Transverse colon (tissue), 4 donors: ENCODE measurements at regions not wholly inside any gene's neighbourhood (a gene's known extent, or its start where the extent isn't known, plus 50 kb on each side); places are given as distances from the start of the nearest gene placed in this dataset.

Source experiments
- DNase-seq: peaks from one replicate; pipeline ENCODE4 v3.0.0-alpha.2; 2019
- H3K27ac ChIP-seq, 4 donors: fragments of 200-600 bp; sonication (generic); 2 replicates each; pipeline ENCODE4 v1.5.1; 2016 to 2018; ENCODE audit warnings: inconsistent platforms in 4 of 4
- H3K27me3 ChIP-seq: fragments of 200-600 bp; sonication (generic); 2 replicates; pipeline ENCODE4 v1.5.1; 2017; ENCODE audit warnings: inconsistent platforms
- H3K36me3 ChIP-seq, 4 donors: fragments of 200-600 bp; sonication (generic); 2 replicates each; pipeline ENCODE4 v1.5.1; 2017 to 2019; ENCODE audit warnings: inconsistent platforms in 4 of 4
- H3K4me1 ChIP-seq, 4 donors: fragments of 200-600 bp; sonication (generic); 2 replicates each; pipeline ENCODE4 v1.5.1; 2017 to 2020; ENCODE audit warnings: inconsistent platforms in 4 of 4
- H3K4me3 ChIP-seq, 4 donors: fragments of 200-600 bp; sonication (generic); 1 replicate in 1 of 4; 2 replicates in 3 of 4; pipeline versions ENCODE4 v1.5.1 to v1.6.1; 2017 to 2019; ENCODE audit warnings: inconsistent platforms in 4 of 4
- H3K9me3 ChIP-seq, 2 donors: fragments of 200-600 bp; sonication (generic); 2 replicates each; pipeline ENCODE4 v1.5.1; 2017 to 2019; ENCODE audit warnings: inconsistent platforms in 2 of 2
- EP300 ChIP-seq: sonication (generic); formaldehyde crosslinking; IDR thresholded peaks from one replicate; pipeline ENCODE4 v1.6.1; 2017; ENCODE audit warnings: antibody characterized with exemption, low read depth
- POLR2A ChIP-seq: fragments of 450-650 bp; IDR thresholded peaks from one replicate; pipeline ENCODE4 v1.6.1; 2016; ENCODE audit warnings: antibody characterized with exemption, mild to moderate bottlenecking, moderate library complexity
- POLR2AphosphoS5 ChIP-seq, 3 donors: sonication (generic); formaldehyde crosslinking; IDR thresholded peaks; one replicate each; pipeline ENCODE4 v1.6.1; 2016; ENCODE audit warnings: antibody characterized with exemption in 3 of 3
- WGBS, 2 donors: methylation state at CpG; one replicate each; pipeline ENCODE4 v1.1.5; 2018; ENCODE audit warnings: low coverage in 1 of 2; 5-methylcytosine and 5-hydroxymethylcytosine counted together
- in situ Hi-C, 4 donors: fragments of 200-750 bp; cut with MboI; loops; one replicate each; pipeline versions ENCODE4 v1.15.0 to v1.15.1; 2017; ENCODE audit warnings: low sequenced_read_pairs in 3 of 4, low pct_ligation_motif_present in 1 of 4, low pct_unique_long_range_greater_than_20kb in 1 of 4
- intact Hi-C: fragments of 100-400 bp; cut with DNase I; formaldehyde crosslinking; loops from one replicate; pipeline ENCODE4 v1.15.1; 2023; ENCODE audit warnings: low total_unique reads
- TF ChIP-seq, protein P1 (sequence below), 5 experiments: fragments of 200-600 bp in 3 of 5; fragments of 450-650 bp in 2 of 5; sonication (generic) in 3 of 5; IDR thresholded peaks; 1 replicate in 2 of 5; 2 replicates in 3 of 5; pipeline ENCODE4 v1.5.1; 2016 to 2017; ENCODE audit warnings: antibody characterized with exemption in 5 of 5, inconsistent platforms in 3 of 5, mild to moderate bottlenecking in 2 of 5, moderate library complexity in 1 of 5

DNA sequence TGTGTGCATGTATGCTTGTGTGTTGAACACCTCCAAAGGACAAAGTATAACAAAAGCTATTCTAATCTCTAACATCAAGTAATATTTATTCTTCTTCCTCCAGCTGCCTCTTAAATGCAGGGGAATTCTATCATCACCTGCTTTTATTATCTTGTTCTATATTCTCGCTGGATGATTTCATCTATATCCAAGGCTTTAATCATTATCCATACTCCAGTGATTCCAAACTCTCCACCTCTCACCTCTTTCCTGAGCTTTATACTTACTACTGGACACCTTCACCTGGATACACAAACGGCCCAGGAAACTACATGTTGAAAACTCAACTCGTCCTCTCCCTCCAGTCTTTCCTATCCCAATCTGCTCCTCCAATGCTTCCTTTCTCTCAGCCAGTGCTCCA lies 418.6 kb downstream of the KLF5 start:
- H3K4me3 ChIP-seq: no peak overlapping the region
- no peak for DNase-seq
- no peaks in the 10 kb centered on the region for H3K36me3 ChIP-seq
- H3K27ac ChIP-seq: no peak overlapping the region
- no peaks in the 10 kb centered on the region for H3K27me3 ChIP-seq
- intact Hi-C loops: no loop called here
- no peaks in the 10 kb centered on the region for H3K9me3 ChIP-seq
- TF ChIP-seq POLR2A (no peak), POLR2AphosphoS5 (IDR thresholded peaks at IDR 0.05) (no peak), EP300 (no peak)
- TF ChIP-seq, protein P1, sequence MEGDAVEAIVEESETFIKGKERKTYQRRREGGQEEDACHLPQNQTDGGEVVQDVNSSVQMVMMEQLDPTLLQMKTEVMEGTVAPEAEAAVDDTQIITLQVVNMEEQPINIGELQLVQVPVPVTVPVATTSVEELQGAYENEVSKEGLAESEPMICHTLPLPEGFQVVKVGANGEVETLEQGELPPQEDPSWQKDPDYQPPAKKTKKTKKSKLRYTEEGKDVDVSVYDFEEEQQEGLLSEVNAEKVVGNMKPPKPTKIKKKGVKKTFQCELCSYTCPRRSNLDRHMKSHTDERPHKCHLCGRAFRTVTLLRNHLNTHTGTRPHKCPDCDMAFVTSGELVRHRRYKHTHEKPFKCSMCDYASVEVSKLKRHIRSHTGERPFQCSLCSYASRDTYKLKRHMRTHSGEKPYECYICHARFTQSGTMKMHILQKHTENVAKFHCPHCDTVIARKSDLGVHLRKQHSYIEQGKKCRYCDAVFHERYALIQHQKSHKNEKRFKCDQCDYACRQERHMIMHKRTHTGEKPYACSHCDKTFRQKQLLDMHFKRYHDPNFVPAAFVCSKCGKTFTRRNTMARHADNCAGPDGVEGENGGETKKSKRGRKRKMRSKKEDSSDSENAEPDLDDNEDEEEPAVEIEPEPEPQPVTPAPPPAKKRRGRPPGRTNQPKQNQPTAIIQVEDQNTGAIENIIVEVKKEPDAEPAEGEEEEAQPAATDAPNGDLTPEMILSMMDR (IDR thresholded peaks at IDR 0.05): no peak
- WGBS, 2 donors: 50 to 58% methylated on average over 3 of the region's 3 CpGs
- in situ Hi-C loops: no loop called here
- no peaks in the 10 kb centered on the region for H3K4me1 ChIP-seq

- in situ Hi-C loops: loop anchor here in 1 of 4 donors (25.0 kb wide), 1 partner anchor 411 kb away; the partner anchor contains the start of gene KLF5
- Histone ChIP-seq H3K4me1 (no peaks in the 10 kb centered on the region), H3K27ac (no peak overlapping the region), H3K4me3 (no peak overlapping the region), H3K9me3 (no peaks in the 10 kb centered on the region), H3K36me3 (no peaks in the 10 kb centered on the region), H3K27me3 (no peaks in the 10 kb centered on the region)
- TF ChIP-seq, protein P1 (IDR thresholded peaks at IDR 0.05): no peak
- TF ChIP-seq POLR2AphosphoS5 (IDR thresholded peaks at IDR 0.05) (no peak), POLR2A (no peak), EP300 (no peak)
- intact Hi-C loops: loop anchor here (5.0 kb wide), 1 partner anchor 1496 kb away; no protein-coding TSS in a partner anchor
- WGBS, 2 donors: 75 to 79% methylated on average over 2 of the region's 2 CpGs
- no peak for DNase-seq
These were observed 414.2 kb downstream of the KLF5 start for GRCh38 chr13:73473016-73473415.

DNA sequence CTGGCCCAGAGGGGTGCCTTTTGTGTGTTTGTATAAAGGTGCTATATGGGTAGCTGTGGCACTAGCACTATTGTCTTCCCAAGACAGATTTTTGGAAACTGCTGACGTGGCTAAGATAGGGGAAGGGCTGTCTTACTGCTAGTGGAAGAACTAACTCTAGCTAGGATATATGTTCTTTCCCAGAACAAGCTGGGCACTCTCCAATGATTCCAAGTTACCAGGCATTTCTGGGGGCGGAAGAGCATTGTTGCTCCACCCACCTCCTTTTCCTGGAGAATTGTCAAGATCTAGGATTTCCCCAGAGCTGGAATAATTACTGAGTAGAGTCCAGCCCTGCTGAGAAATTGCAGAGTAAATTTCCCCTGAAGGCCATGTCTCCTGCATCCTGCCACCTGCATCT lies 408.3 kb downstream of the KLF5 start:
- Histone ChIP-seq H3K27ac (peak overlapping the region in 1 of 4 donors; percentile 72), H3K9me3 (no peaks in the 10 kb centered on the region), H3K4me3 (no peak overlapping the region), H3K36me3 (no peaks in the 10 kb centered on the region), H3K4me1 (peaks cover 0 to 21% (median 11%) of the 10 kb centered on the region in 4 donors), H3K27me3 (no peaks in the 10 kb centered on the region)
- DNase-seq: no peak
- in situ Hi-C loops: loop anchor here in 1 of 4 donors (25.0 kb wide), 1 partner anchor 405 kb away; the partner anchor contains the start of gene KLF5
- intact Hi-C loops: no loop called here
- TF ChIP-seq EP300: no peak
- WGBS, 2 donors: 64% methylated on average over 2 of the region's 2 CpGs; no CpG with 5 or more reads in 1 of the 2 donors

- in situ Hi-C loops: loop anchor here in 1 of 4 donors (25.0 kb wide), 1 partner anchor 404 kb away; the partner anchor contains the start of gene KLF5
These were observed 407.8 kb downstream of the KLF5 start for GRCh38 chr13:73466561-73466960.

More at GRCh38 chr13:73466561-73466960, 407.8 kb downstream of the KLF5 start:
- Histone ChIP-seq H3K27ac (peak overlapping the region; percentile 72 to 84 (median 82)), H3K4me3 (no peak overlapping the region), H3K9me3 (no peaks in the 10 kb centered on the region), H3K36me3 (no peaks in the 10 kb centered on the region), H3K4me1 (peaks cover 0 to 21% (median 11%) of the 10 kb centered on the region in 4 donors), H3K27me3 (no peaks in the 10 kb centered on the region)
- 80 to 89% methylated on average over 3 to 4 of the region's 4 CpGs for WGBS, 2 donors
- intact Hi-C loops: no loop called here
- TF ChIP-seq POLR2AphosphoS5 (IDR thresholded peaks at IDR 0.05) (no peak), POLR2A (no peak), EP300 (no peak)
- TF ChIP-seq, protein P1 (IDR thresholded peaks at IDR 0.05): no peak
- no peak for DNase-seq
